WERI-Rb-1 (cell line): ENCODE measurements at regions not wholly inside any gene's neighbourhood (a gene's known extent, or its start where the extent isn't known, plus 50 kb on each side); places are given as distances from the start of the nearest gene placed in this dataset.
"Not testable (repeated sequence)": the region's sequence is repeated elsewhere in the genome, so short reads cannot be mapped to it uniquely, and the experiment has no call there.

Experiments
- DNase-seq: peaks from one replicate; pipeline ENCODE4 v3.0.0-alpha.2; 2020
- H3K27ac ChIP-seq: fragments of 250-450 bp; sonication (Bioruptor Pico); 2 replicates; pipeline ENCODE4 v1.5.1; 2020; ENCODE audit warnings: mild to moderate bottlenecking, moderate library complexity
- H3K27me3 ChIP-seq: fragments of 250-450 bp; sonication (Bioruptor Pico); 2 replicates; pipeline ENCODE4 v1.5.1; 2021; ENCODE audit warnings: mild to moderate bottlenecking, low read depth, moderate library complexity; ENCODE audit not compliant: insufficient read depth, severe bottlenecking
- H3K36me3 ChIP-seq: fragments of 250-450 bp; sonication (Bioruptor Pico); 2 replicates; pipeline ENCODE4 v1.5.1; 2020; ENCODE audit warnings: mild to moderate bottlenecking, moderate library complexity
- H3K4me3 ChIP-seq: 2 replicates; pipeline ENCODE4 v1.5.1; 2011; ENCODE audit warnings: low read depth, mild to moderate bottlenecking, control low read depth, low read length
- H3K9me3 ChIP-seq: fragments of 250-450 bp; sonication (Bioruptor Pico); 2 replicates; pipeline ENCODE4 v1.5.1; 2021; ENCODE audit warnings: mild to moderate bottlenecking, moderate library complexity; ENCODE audit not compliant: severe bottlenecking
- CTCF ChIP-seq: IDR thresholded peaks from 2 replicates; pipeline ENCODE4 v1.5.1; 2011; ENCODE audit warnings: low read depth, mild to moderate bottlenecking, control low read depth, inconsistent platforms, low read length

GRCh38 chr16:46427340-46428107 lies 193.7 kb downstream of the SHCBP1 start:
- DNase-seq: no peak
- Histone ChIP-seq H3K27ac (no peak overlapping the region), H3K27me3 (peaks cover 19% of the 10 kb centered on the region), H3K36me3 (no peaks in the 10 kb centered on the region), H3K9me3 (no peaks in the 10 kb centered on the region), H3K4me3 (no peak overlapping the region)
- no peak for TF ChIP-seq CTCF

GRCh38 chr16:46426336-46426735 lies 194.8 kb downstream of the SHCBP1 start:
- Histone ChIP-seq H3K27ac (no peak overlapping the region), H3K36me3 (no peaks in the 10 kb centered on the region), H3K4me3 (no peak overlapping the region), H3K27me3 (peaks cover 20% of the 10 kb centered on the region), H3K9me3 (no peaks in the 10 kb centered on the region)
- TF ChIP-seq CTCF: no peak
- no peak for DNase-seq

- no peak for TF ChIP-seq CTCF
- DNase-seq: no peak
- Histone ChIP-seq H3K9me3 (peaks cover 2% of the 10 kb centered on the region), H3K4me3 (no peak overlapping the region), H3K27ac (no peak overlapping the region), H3K36me3 (no peaks in the 10 kb centered on the region), H3K27me3 (no peaks in the 10 kb centered on the region)
Measured at GRCh38 chr16:46404028-46404427, 217.2 kb downstream of the SHCBP1 start.

GRCh38 chr16:46398559-46398958 lies 222.6 kb downstream of the SHCBP1 start:
- H3K27ac ChIP-seq, H3K36me3 ChIP-seq, H3K9me3 ChIP-seq, H3K4me3 ChIP-seq, H3K27me3 ChIP-seq, DNase-seq: not testable (repeated sequence)

GRCh38 chr16:46396883-46397270 lies 224.3 kb downstream of the SHCBP1 start:
- not testable (repeated sequence) for H3K9me3 ChIP-seq, H3K27me3 ChIP-seq, H3K4me3 ChIP-seq, H3K27ac ChIP-seq, DNase-seq, H3K36me3 ChIP-seq

GRCh38 chr16:46396131-46396882 lies 224.9 kb downstream of the SHCBP1 start:
- DNase-seq, H3K4me3 ChIP-seq, H3K36me3 ChIP-seq, H3K27me3 ChIP-seq, H3K9me3 ChIP-seq, H3K27ac ChIP-seq: not testable (repeated sequence)

GRCh38 chr16:46395391-46395921 lies 225.7 kb downstream of the SHCBP1 start:
- H3K4me3 ChIP-seq, H3K27ac ChIP-seq, H3K9me3 ChIP-seq, H3K27me3 ChIP-seq, H3K36me3 ChIP-seq, DNase-seq: not testable (repeated sequence)

- not testable (repeated sequence) for H3K27me3 ChIP-seq, DNase-seq, H3K36me3 ChIP-seq, H3K4me3 ChIP-seq, H3K9me3 ChIP-seq, H3K27ac ChIP-seq
Measured at GRCh38 chr16:46394963-46395362, 226.2 kb downstream of the SHCBP1 start.

- H3K36me3 ChIP-seq, H3K27me3 ChIP-seq, H3K4me3 ChIP-seq, DNase-seq, H3K27ac ChIP-seq, H3K9me3 ChIP-seq: not testable (repeated sequence)
Measured at GRCh38 chr16:46394149-46394548, 227.0 kb downstream of the SHCBP1 start.

- DNase-seq, H3K9me3 ChIP-seq, H3K27me3 ChIP-seq, H3K36me3 ChIP-seq, H3K4me3 ChIP-seq, H3K27ac ChIP-seq: not testable (repeated sequence)
Measured at GRCh38 chr16:46392930-46393722, 228.1 kb downstream of the SHCBP1 start.
